ENCODE measurements at regions not wholly inside any gene's neighbourhood (a gene's known extent, or its start where the extent isn't known, plus 50 kb on each side); places are given as distances from the start of the nearest gene placed in this dataset.

DNA sequence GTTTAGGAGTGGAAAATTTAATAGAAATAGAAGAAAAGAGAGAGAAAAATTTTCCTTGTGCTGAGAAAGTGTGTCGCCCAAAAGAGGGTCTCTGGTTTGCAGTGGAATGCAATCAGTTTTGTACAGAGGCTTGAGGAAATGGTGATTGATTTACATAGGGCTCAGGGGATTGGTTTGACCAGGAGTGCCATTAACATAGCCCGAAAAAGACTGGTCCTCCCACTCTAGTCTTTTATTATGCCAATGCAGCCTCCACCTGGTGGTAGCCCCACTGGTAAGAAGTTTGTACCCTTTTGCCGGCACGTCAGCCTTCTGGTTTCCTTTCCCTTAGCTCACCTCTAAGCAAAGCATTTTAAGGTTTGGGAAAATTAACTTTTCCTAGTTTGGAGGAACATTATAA is 885.3 kb downstream of the XPNPEP1 start:
- TF ChIP-seq, protein P1, sequence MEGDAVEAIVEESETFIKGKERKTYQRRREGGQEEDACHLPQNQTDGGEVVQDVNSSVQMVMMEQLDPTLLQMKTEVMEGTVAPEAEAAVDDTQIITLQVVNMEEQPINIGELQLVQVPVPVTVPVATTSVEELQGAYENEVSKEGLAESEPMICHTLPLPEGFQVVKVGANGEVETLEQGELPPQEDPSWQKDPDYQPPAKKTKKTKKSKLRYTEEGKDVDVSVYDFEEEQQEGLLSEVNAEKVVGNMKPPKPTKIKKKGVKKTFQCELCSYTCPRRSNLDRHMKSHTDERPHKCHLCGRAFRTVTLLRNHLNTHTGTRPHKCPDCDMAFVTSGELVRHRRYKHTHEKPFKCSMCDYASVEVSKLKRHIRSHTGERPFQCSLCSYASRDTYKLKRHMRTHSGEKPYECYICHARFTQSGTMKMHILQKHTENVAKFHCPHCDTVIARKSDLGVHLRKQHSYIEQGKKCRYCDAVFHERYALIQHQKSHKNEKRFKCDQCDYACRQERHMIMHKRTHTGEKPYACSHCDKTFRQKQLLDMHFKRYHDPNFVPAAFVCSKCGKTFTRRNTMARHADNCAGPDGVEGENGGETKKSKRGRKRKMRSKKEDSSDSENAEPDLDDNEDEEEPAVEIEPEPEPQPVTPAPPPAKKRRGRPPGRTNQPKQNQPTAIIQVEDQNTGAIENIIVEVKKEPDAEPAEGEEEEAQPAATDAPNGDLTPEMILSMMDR (conservative IDR thresholded peaks at IDR 0.05; ENCODE audit: low read length) = no peak
- no peak for TF ChIP-seq EZH2phosphoT487 (IDR thresholded peaks at IDR 0.05; ENCODE audit: borderline replicate concordance)

All from Loucy (cell line).